GM21515 (cell line): ENCODE measurements at regions not wholly inside any gene's neighbourhood (a gene's known extent, or its start where the extent isn't known, plus 50 kb on each side); places are given as distances from the start of the nearest gene placed in this dataset.
A peak's percentile ranks its signal among the peaks of the same experiment; 100 is the strongest.
"Not testable (repeated sequence)": the region's sequence is repeated elsewhere in the genome, so short reads cannot be mapped to it uniquely, and the experiment has no call there.

Source experiments
- ATAC-seq: cut with Tn5 transposase; IDR thresholded peaks from one replicate; pipeline ENCODE4 v1.9.1; 2021; ENCODE audit not compliant: unreplicated experiment

GRCh38 chr10:52966904-52967303 is 194.3 kb upstream of the MBL2 start:
- no peak for ATAC-seq

GRCh38 chr10:52965938-52966401 is 193.4 kb upstream of the MBL2 start:
- ATAC-seq = peak; percentile 98

GRCh38 chr10:52965509-52965908 is 192.9 kb upstream of the MBL2 start:
- peak; percentile 7 for ATAC-seq

- ATAC-seq = no peak
These were observed 188.7 kb upstream of the MBL2 start for GRCh38 chr10:52961323-52961722.

- no peak for ATAC-seq
These were observed 187.2 kb upstream of the MBL2 start for GRCh38 chr10:52959810-52960209.

GRCh38 chr10:52956861-52957260 is 184.3 kb upstream of the MBL2 start:
- no peak for ATAC-seq

GRCh38 chr10:52956461-52956860 is 183.9 kb upstream of the MBL2 start:
- ATAC-seq = no peak

GRCh38 chr10:52955337-52955736 is 182.8 kb upstream of the MBL2 start:
- ATAC-seq = no peak

GRCh38 chr10:52954407-52954806 is 181.8 kb upstream of the MBL2 start:
- ATAC-seq = no peak

- ATAC-seq = no peak
These were observed 179.9 kb upstream of the MBL2 start for GRCh38 chr10:52952391-52953055.

GRCh38 chr10:52951824-52952223 is 179.2 kb upstream of the MBL2 start:
- peak; percentile 92 for ATAC-seq

- ATAC-seq = no peak
These were observed 178.0 kb upstream of the MBL2 start for GRCh38 chr10:52950578-52950977.

GRCh38 chr10:52949899-52950298 is 177.3 kb upstream of the MBL2 start:
- ATAC-seq = no peak

GRCh38 chr10:52946486-52946885 is 173.9 kb upstream of the MBL2 start:
- no peak for ATAC-seq

GRCh38 chr10:52945521-52945920 is 172.9 kb upstream of the MBL2 start:
- not testable (repeated sequence) for ATAC-seq

GRCh38 chr10:52940921-52941320 is 168.3 kb upstream of the MBL2 start:
- ATAC-seq = no peak

GRCh38 chr10:52939894-52940293 is 167.3 kb upstream of the MBL2 start:
- no peak for ATAC-seq

- ATAC-seq = no peak
These were observed 161.2 kb upstream of the MBL2 start for GRCh38 chr10:52933748-52934147.

- ATAC-seq = no peak
These were observed 155.1 kb upstream of the MBL2 start for GRCh38 chr10:52927678-52928077.

GRCh38 chr10:52923520-52923919 is 150.9 kb upstream of the MBL2 start:
- no peak for ATAC-seq

GRCh38 chr10:52918714-52919305 is 146.2 kb upstream of the MBL2 start:
- no peak for ATAC-seq

GRCh38 chr10:52915391-52915790 is 142.8 kb upstream of the MBL2 start:
- ATAC-seq = no peak

- no peak for ATAC-seq
These were observed 138.6 kb upstream of the MBL2 start for GRCh38 chr10:52911163-52911562.
